Prostate gland (tissue), 2 donors: ENCODE measurements at regions not wholly inside any gene's neighbourhood (a gene's known extent, or its start where the extent isn't known, plus 50 kb on each side); places are given as distances from the start of the nearest gene placed in this dataset.

Experiments used
- DNase-seq: peaks from one replicate; pipeline ENCODE4 v3.0.0-alpha.2; 2019; ENCODE audit warnings: low spot score
- H3K27ac ChIP-seq, 2 donors: fragments of 200-600 bp; sonication (generic); 2 replicates each; pipeline ENCODE4 v1.5.1; 2017 to 2019
- H3K27me3 ChIP-seq: fragments of 200-600 bp; sonication (generic); replicated peaks from 2 replicates; pipeline ENCODE4 v1.5.1; 2019; ENCODE audit not compliant: insufficient read depth
- H3K36me3 ChIP-seq, 2 donors: fragments of 200-600 bp; sonication (generic); 1 replicate in 1 of 2; 2 replicates in 1 of 2; pipeline versions ENCODE4 v1.5.1 to v1.8.1; 2017 to 2019
- H3K4me1 ChIP-seq: fragments of 200-600 bp; sonication (generic); replicated peaks from 2 replicates; pipeline ENCODE4 v1.5.1; 2019
- H3K4me3 ChIP-seq, 2 donors: fragments of 200-600 bp; sonication (generic); 2 replicates each; pipeline ENCODE4 v1.5.1; 2017 to 2019
- H3K9me3 ChIP-seq: fragments of 200-600 bp; sonication (generic); 2 replicates; pipeline ENCODE4 v1.5.1; 2017
- POLR2A ChIP-seq: fragments of 450-650 bp; IDR thresholded peaks from one replicate; pipeline ENCODE4 v1.6.1; 2016; ENCODE audit warnings: antibody characterized with exemption, mild to moderate bottlenecking
- POLR2AphosphoS5 ChIP-seq: sonication (generic); formaldehyde crosslinking; IDR thresholded peaks from one replicate; pipeline ENCODE4 v1.6.1; 2017; ENCODE audit warnings: antibody characterized with exemption
- WGBS: methylation state at CpG from one replicate; pipeline ENCODE4 v1.1.5; 2018; 5-methylcytosine and 5-hydroxymethylcytosine counted together
- intact Hi-C: fragments of 100-400 bp; cut with DNase I; formaldehyde crosslinking; loops from one replicate; pipeline ENCODE4 v1.14.2; 2022
- TF ChIP-seq, protein P1 (sequence below), 4 experiments: fragments of 200-600 bp in 2 of 4; fragments of 450-650 bp in 2 of 4; sonication (generic) in 2 of 4; IDR thresholded peaks; 1 replicate in 3 of 4; 2 replicates in 1 of 4; pipeline ENCODE4 v1.5.1; 2016 to 2019; ENCODE audit warnings: antibody characterized with exemption in 4 of 4, mild to moderate bottlenecking in 2 of 4, moderate library complexity in 2 of 4

DNA sequence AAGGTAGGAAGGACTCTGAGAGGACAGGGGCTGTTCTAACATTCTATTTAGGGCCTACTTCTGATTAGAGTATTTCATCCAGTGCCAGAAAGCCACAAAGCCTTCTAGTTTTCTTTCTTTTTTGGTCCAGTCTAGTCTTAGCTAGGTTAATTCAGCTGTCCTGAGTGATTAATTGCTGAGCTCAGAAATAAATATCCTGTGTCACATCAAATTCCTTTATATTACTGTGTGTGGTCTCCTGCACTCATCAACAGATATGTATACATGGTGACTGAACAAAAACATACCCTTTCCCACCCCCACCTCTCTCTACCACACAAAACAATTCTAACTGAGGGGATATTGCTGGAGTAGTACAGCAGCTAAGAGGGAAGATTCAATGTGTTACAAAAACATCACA is 601.5 kb upstream of the NRSN1 start:
- no peak for TF ChIP-seq POLR2A
- no peak for TF ChIP-seq POLR2AphosphoS5
- no peak for DNase-seq
- Histone ChIP-seq H3K4me1 (no peaks in the 10 kb centered on the region), H3K4me3 (no peak overlapping the region), H3K27me3 (no peaks in the 10 kb centered on the region), H3K27ac (no peak overlapping the region), H3K36me3 (no peaks in the 10 kb centered on the region), H3K9me3 (no peaks in the 10 kb centered on the region)
- intact Hi-C loops: no loop called here

DNA sequence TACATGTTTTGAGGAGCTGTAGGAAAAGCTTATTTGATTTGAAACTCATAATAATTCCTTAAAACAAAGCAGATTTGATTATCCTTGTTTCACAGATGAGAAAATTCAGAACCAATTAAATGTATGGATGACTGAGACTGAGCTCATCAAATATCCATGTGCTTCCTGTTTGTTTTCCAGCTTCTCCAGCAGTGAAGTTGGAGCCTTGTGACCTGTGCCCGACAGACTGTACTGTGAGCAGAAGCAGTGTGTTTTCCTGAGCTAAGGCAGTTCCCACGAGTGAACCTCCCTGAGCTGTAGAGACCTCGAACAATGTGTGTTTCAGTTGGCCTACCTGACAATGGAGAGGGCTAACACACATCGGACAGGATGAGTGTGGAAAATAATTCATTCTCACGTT is 599.5 kb upstream of the NRSN1 start:
- Histone ChIP-seq H3K4me3 (no peak overlapping the region), H3K36me3 (no peaks in the 10 kb centered on the region)
- intact Hi-C loops: no loop called here

DNA sequence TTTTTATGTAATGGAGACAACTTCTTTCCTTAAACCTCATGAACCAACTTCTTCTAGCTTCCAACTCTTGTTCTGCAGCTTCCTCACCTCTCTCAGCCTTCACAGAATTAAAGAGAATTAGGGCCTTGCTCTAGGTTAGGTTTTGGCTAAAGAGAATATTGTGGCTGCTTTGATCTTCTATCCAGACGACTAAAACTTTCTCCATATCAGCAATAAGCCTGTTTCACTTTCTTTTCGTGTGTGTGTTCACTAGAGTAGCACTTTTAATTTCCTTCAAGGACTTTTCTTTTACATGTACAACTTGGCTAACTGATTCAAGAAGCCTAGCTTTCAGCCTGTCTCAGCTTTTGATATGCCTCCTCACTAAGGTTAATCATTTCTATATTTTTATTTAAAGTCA is 596.1 kb upstream of the NRSN1 start:
- intact Hi-C loops: no loop called here
- WGBS: 64% methylated on average over 2 of the region's 2 CpGs
- no peaks in the 10 kb centered on the region for H3K4me1 ChIP-seq
- DNase-seq: no peak
- H3K9me3 ChIP-seq: no peaks in the 10 kb centered on the region
- H3K4me3 ChIP-seq: no peak overlapping the region
- no peaks in the 10 kb centered on the region for H3K36me3 ChIP-seq
- H3K27ac ChIP-seq: no peak overlapping the region
- H3K27me3 ChIP-seq: no peaks in the 10 kb centered on the region
- TF ChIP-seq POLR2A: no peak
- TF ChIP-seq POLR2AphosphoS5: no peak

More for the DNA sequence above, 599.5 kb upstream of the NRSN1 start:
- 85% methylated on average over 5 of the region's 5 CpGs for WGBS
- TF ChIP-seq POLR2AphosphoS5: no peak
- TF ChIP-seq POLR2A: no peak
- TF ChIP-seq, protein P1, sequence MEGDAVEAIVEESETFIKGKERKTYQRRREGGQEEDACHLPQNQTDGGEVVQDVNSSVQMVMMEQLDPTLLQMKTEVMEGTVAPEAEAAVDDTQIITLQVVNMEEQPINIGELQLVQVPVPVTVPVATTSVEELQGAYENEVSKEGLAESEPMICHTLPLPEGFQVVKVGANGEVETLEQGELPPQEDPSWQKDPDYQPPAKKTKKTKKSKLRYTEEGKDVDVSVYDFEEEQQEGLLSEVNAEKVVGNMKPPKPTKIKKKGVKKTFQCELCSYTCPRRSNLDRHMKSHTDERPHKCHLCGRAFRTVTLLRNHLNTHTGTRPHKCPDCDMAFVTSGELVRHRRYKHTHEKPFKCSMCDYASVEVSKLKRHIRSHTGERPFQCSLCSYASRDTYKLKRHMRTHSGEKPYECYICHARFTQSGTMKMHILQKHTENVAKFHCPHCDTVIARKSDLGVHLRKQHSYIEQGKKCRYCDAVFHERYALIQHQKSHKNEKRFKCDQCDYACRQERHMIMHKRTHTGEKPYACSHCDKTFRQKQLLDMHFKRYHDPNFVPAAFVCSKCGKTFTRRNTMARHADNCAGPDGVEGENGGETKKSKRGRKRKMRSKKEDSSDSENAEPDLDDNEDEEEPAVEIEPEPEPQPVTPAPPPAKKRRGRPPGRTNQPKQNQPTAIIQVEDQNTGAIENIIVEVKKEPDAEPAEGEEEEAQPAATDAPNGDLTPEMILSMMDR (IDR thresholded peaks at IDR 0.05): no peak
- H3K27me3 ChIP-seq: no peaks in the 10 kb centered on the region
- H3K4me1 ChIP-seq: no peaks in the 10 kb centered on the region
- DNase-seq: no peak
- H3K9me3 ChIP-seq: no peaks in the 10 kb centered on the region
- H3K27ac ChIP-seq: no peak overlapping the region

DNA sequence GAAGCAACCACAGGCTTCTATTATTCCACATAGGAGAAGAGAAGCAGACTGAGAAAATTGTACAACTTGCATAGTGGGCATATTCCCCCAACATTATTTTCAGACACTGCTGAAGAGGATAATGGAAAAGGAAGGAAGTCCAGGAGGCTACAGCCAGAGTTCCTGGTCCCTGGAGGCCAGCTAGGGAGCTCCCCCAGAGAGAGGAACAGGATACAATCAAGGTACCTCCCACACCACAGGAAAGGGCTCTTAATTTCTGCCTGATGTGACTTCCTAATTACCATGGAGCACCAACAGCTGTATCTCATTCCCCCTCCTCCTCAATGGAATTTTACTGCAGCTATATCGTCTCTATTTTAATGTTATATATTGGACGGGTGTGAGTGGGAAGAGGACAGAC is 594.3 kb upstream of the NRSN1 start:
- H3K4me3 ChIP-seq: no peak overlapping the region
- DNase-seq: no peak
- H3K4me1 ChIP-seq: no peaks in the 10 kb centered on the region
- H3K27ac ChIP-seq: no peak overlapping the region
- intact Hi-C loops: no loop called here
- H3K27me3 ChIP-seq: no peaks in the 10 kb centered on the region
- H3K36me3 ChIP-seq: no peaks in the 10 kb centered on the region
- TF ChIP-seq POLR2A (no peak), POLR2AphosphoS5 (no peak)
- TF ChIP-seq, protein P1 (IDR thresholded peaks at IDR 0.05): no peak
- no peaks in the 10 kb centered on the region for H3K9me3 ChIP-seq
- WGBS: 73% methylated on average over 2 of the region's 2 CpGs

DNA sequence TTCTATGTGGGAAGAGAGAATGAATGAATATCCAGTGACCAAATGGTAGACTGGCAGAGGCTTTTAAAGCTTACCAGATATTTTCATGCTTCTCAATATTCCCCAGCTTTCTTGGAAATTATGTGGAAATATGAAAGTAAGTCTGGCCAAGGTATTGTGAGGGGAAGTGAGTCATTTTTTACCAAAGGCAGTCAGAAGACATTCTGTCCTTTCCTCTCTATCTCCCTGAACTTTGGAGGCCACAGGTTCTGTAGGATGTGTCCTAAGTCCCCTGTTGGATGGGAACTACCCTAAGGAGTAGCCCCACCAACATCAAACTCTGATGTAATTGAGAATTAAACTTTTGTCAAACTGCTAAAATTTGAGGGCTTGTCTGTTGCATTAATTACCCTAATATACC is 593.8 kb upstream of the NRSN1 start:
- no peak overlapping the region for H3K27ac ChIP-seq
- intact Hi-C loops: no loop called here

DNA sequence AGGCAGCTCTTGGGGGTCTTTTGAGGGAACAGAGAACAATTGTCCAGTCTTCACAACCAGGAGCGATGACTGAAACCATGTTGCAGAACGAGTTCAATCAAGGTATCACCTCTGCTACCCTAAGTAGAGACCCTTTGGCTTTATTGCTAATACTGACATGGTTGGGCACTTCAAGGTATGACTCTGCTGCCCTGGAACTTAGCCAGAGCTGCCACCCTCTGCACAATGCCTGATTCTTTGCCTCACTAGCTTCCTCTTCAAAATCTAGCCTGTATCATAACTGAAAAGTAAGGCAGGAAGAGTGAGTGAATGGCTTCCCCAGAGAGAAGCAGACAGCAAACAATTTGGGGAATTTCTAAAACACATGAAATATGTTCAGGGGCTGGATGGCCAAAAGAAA is 592.7 kb upstream of the NRSN1 start:
- no peak for DNase-seq
- no peak overlapping the region for H3K4me3 ChIP-seq
- no peaks in the 10 kb centered on the region for H3K36me3 ChIP-seq
- no peaks in the 10 kb centered on the region for H3K4me1 ChIP-seq
- TF ChIP-seq POLR2AphosphoS5 (no peak), POLR2A (no peak)
- TF ChIP-seq, protein P1 (IDR thresholded peaks at IDR 0.05): no peak
- intact Hi-C loops: no loop called here
- 90% methylated on average over 2 of the region's 2 CpGs for WGBS
- H3K27ac ChIP-seq: no peak overlapping the region
- H3K27me3 ChIP-seq: no peaks in the 10 kb centered on the region
- H3K9me3 ChIP-seq: no peaks in the 10 kb centered on the region

More for the DNA sequence above, 593.8 kb upstream of the NRSN1 start:
- Histone ChIP-seq H3K36me3 (no peaks in the 10 kb centered on the region), H3K4me1 (no peaks in the 10 kb centered on the region), H3K27me3 (no peaks in the 10 kb centered on the region), H3K9me3 (no peaks in the 10 kb centered on the region), H3K4me3 (no peak overlapping the region)
- DNase-seq: no peak
- TF ChIP-seq, protein P1 (IDR thresholded peaks at IDR 0.05): no peak
- TF ChIP-seq POLR2A (no peak), POLR2AphosphoS5 (no peak)
